MM.1S (cell line): ENCODE measurements at regions not wholly inside any gene's neighbourhood (a gene's known extent, or its start where the extent isn't known, plus 50 kb on each side); places are given as distances from the start of the nearest gene placed in this dataset.

ENCODE experiments used
- EZH2 ChIP-seq: fragments of 300-600 bp; sonication (generic); optimal IDR thresholded peaks from 2 replicates; pipeline ENCODE3; 2017; ENCODE audit warnings: low read depth, mild to moderate bottlenecking, antibody characterized with exemption, low read length, mixed read lengths
- EZH2phosphoT487 ChIP-seq: fragments of 300-600 bp; sonication (generic); IDR thresholded peaks from 2 replicates; pipeline ENCODE4 v1.6.1; 2018; ENCODE audit warnings: antibody characterized with exemption, low read length
- TF ChIP-seq, protein P1 (sequence below): fragments of 300-600 bp; sonication (generic); IDR thresholded peaks from 2 replicates; pipeline ENCODE4 v1.5.1; 2016; ENCODE audit warnings: antibody characterized with exemption, low read length, mixed read lengths

DNA sequence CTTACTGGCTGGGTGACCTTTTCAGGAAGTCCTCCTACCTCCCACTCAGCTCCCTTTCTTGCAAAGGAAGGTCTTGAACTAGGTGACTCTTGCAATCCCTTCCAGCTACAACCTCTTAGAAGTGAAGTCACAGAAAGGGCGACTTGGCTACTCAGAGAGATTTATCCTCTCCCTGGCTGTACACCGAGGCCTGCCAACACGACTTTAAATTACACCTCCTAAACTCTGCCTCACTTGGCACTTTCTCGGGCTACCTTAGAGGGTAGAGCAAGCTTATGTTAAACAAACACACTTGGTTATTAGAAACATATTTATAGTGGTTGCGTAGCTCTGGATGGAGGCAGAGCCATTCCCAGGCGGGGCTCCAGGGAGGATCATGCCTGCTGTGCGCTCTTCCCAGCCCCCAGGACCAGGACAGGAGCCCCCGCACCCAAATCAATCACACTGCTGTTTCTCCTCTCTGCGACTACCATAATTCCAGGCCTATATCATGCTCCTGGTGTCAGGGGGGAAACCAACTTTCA, 358.4 kb downstream of the BUD13 start:
- TF ChIP-seq, protein P1, sequence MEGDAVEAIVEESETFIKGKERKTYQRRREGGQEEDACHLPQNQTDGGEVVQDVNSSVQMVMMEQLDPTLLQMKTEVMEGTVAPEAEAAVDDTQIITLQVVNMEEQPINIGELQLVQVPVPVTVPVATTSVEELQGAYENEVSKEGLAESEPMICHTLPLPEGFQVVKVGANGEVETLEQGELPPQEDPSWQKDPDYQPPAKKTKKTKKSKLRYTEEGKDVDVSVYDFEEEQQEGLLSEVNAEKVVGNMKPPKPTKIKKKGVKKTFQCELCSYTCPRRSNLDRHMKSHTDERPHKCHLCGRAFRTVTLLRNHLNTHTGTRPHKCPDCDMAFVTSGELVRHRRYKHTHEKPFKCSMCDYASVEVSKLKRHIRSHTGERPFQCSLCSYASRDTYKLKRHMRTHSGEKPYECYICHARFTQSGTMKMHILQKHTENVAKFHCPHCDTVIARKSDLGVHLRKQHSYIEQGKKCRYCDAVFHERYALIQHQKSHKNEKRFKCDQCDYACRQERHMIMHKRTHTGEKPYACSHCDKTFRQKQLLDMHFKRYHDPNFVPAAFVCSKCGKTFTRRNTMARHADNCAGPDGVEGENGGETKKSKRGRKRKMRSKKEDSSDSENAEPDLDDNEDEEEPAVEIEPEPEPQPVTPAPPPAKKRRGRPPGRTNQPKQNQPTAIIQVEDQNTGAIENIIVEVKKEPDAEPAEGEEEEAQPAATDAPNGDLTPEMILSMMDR: no peak
- TF ChIP-seq EZH2: no peak
- TF ChIP-seq EZH2phosphoT487: no peak
